Glutamatergic neuron (in vitro differentiated cells): ENCODE measurements at regions not wholly inside any gene's neighbourhood (a gene's known extent, or its start where the extent isn't known, plus 50 kb on each side); places are given as distances from the start of the nearest gene placed in this dataset.
"Not testable (repeated sequence)": the region's sequence is repeated elsewhere in the genome, so short reads cannot be mapped to it uniquely, and the experiment has no call there.

ENCODE experiments used
- DNase-seq: peaks from one replicate; pipeline ENCODE4 v3.0.0; 2022
- H3K27ac Mint-ChIP-seq: one replicate; pipeline ENCODE4 v1.8.0; 2020; ENCODE audit warnings: mild to moderate bottlenecking, mixed read lengths, inconsistent platforms; ENCODE audit not compliant: unreplicated experiment
- H3K27me3 Mint-ChIP-seq: one replicate; pipeline ENCODE4 v1.8.0; 2020; ENCODE audit warnings: mild to moderate bottlenecking, moderate library complexity, mixed read lengths, inconsistent platforms; ENCODE audit not compliant: unreplicated experiment
- H3K36me3 Mint-ChIP-seq: one replicate; pipeline ENCODE4 v1.8.0; 2020; ENCODE audit warnings: mild to moderate bottlenecking, mixed read lengths, inconsistent platforms; ENCODE audit not compliant: unreplicated experiment
- H3K4me1 Mint-ChIP-seq: one replicate; pipeline ENCODE4 v1.8.0; 2020; ENCODE audit warnings: mild to moderate bottlenecking, low read depth, mixed read lengths, inconsistent platforms; ENCODE audit not compliant: unreplicated experiment
- H3K4me3 Mint-ChIP-seq: one replicate; pipeline ENCODE4 v1.8.0; 2020; ENCODE audit warnings: mild to moderate bottlenecking, mixed read lengths, inconsistent platforms; ENCODE audit not compliant: unreplicated experiment
- H3K9me3 Mint-ChIP-seq: one replicate; pipeline ENCODE4 v1.8.0; 2020; ENCODE audit warnings: mild to moderate bottlenecking, moderate library complexity, mixed read lengths, inconsistent platforms; ENCODE audit not compliant: unreplicated experiment
- TF ChIP-seq, protein P1 (sequence below): fragments of 200-600 bp; sonication (generic); IDR thresholded peaks from one replicate; pipeline ENCODE4 v1.5.0; 2021; ENCODE audit not compliant: partially characterized antibody, unreplicated experiment

DNA sequence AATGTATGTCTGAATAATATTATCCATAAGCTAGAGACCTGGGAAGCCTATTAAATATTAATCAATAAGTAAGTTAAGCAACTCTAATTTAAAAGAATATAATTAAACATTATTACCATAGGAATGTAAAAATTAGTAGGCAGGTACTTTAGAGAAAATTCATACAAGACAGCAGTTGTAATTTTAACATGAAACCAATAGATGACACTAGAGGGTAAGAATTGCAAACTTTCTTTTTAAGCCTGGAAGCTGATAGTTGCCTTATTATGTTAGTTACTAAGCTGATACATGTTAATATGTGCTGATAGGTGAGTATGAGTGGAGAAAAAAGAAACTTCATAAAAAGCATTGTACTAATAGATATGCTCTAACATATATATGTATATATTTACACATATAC lies 1157.4 kb downstream of the FAM133A start:
- H3K4me3 Mint-ChIP-seq: no peak overlapping the region
- no peaks in the 10 kb centered on the region for H3K27me3 Mint-ChIP-seq
- no peak for DNase-seq
- no peaks in the 10 kb centered on the region for H3K4me1 Mint-ChIP-seq
- H3K27ac Mint-ChIP-seq: no peak overlapping the region
- no peaks in the 10 kb centered on the region for H3K36me3 Mint-ChIP-seq
- TF ChIP-seq, protein P1, sequence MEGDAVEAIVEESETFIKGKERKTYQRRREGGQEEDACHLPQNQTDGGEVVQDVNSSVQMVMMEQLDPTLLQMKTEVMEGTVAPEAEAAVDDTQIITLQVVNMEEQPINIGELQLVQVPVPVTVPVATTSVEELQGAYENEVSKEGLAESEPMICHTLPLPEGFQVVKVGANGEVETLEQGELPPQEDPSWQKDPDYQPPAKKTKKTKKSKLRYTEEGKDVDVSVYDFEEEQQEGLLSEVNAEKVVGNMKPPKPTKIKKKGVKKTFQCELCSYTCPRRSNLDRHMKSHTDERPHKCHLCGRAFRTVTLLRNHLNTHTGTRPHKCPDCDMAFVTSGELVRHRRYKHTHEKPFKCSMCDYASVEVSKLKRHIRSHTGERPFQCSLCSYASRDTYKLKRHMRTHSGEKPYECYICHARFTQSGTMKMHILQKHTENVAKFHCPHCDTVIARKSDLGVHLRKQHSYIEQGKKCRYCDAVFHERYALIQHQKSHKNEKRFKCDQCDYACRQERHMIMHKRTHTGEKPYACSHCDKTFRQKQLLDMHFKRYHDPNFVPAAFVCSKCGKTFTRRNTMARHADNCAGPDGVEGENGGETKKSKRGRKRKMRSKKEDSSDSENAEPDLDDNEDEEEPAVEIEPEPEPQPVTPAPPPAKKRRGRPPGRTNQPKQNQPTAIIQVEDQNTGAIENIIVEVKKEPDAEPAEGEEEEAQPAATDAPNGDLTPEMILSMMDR: peak; percentile 42
- no peaks in the 10 kb centered on the region for H3K9me3 Mint-ChIP-seq

DNA sequence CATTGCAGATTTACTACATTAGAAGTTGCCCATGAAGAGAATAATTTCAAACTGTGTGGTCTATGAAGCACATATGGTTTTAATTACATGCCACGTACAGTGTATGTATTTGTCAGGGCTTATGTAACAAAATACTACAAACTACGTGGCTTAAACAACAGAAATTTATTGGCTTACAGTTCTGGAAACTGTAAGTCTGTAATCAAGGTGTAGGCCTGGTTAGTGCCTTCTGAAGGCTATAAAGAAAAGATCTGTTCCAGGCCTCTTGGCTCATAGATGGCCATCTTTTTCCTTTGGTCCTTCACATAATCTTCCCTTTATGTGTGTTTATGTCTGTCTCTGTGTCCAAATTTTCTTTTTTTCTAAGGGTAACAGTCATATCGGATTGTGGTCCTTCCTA lies 1160.2 kb downstream of the FAM133A start:
- Mint-ChIP-seq H3K27me3 (no peaks in the 10 kb centered on the region), H3K9me3 (no peaks in the 10 kb centered on the region), H3K4me1 (no peaks in the 10 kb centered on the region), H3K4me3 (no peak overlapping the region), H3K27ac (no peak overlapping the region), H3K36me3 (no peaks in the 10 kb centered on the region)
- no peak for DNase-seq
- TF ChIP-seq, protein P1: no peak

DNA sequence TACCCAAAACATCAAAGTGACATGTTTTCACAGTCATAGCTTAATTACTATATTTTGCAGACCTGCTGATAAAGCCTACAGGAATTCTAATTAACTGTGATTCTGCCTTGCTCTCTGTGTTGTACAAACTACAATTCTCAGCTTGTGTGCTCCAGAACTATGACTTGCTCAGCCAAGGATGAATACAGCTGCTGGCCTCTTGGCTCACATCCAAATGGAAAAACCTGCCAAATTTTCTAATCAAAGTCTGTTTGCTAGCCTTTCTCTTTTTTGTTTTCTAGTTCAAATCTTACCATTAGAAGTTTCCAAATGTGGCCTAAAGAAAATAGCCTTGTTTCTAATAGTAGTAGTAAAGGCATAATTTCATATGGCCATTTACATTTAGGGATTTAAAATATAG lies 1176.8 kb downstream of the FAM133A start:
- TF ChIP-seq, protein P1: no peak
- Mint-ChIP-seq H3K4me3 (no peak overlapping the region), H3K36me3 (no peaks in the 10 kb centered on the region), H3K9me3 (no peaks in the 10 kb centered on the region), H3K27ac (no peak overlapping the region), H3K4me1 (no peaks in the 10 kb centered on the region), H3K27me3 (no peaks in the 10 kb centered on the region)
- DNase-seq: no peak

DNA sequence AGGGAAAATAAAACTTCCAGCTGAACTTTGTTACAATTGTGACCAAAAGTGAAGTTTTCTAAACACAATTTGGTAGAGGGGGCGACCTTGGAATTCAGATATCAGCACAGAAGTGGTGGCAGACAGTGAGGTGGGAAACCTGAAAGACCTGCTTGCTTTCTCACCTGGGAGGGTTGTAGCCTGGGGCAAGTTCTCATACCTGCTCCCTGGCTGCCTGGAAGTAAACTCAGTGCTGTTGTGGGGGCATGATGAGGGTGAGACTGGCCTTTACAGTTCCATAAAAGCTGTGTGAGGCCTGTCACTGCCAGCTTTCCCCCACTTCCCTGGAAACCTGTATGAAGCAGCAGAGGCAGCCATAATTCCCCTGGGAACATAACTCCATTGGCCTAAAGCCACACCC lies 1180.2 kb downstream of the FAM133A start:
- Mint-ChIP-seq H3K27me3 (peaks cover 1% of the 10 kb centered on the region), H3K4me1 (no peaks in the 10 kb centered on the region), H3K36me3 (no peaks in the 10 kb centered on the region), H3K4me3 (no peak overlapping the region), H3K27ac (no peak overlapping the region), H3K9me3 (no peaks in the 10 kb centered on the region)
- TF ChIP-seq, protein P1: no peak
- DNase-seq: no peak

DNA sequence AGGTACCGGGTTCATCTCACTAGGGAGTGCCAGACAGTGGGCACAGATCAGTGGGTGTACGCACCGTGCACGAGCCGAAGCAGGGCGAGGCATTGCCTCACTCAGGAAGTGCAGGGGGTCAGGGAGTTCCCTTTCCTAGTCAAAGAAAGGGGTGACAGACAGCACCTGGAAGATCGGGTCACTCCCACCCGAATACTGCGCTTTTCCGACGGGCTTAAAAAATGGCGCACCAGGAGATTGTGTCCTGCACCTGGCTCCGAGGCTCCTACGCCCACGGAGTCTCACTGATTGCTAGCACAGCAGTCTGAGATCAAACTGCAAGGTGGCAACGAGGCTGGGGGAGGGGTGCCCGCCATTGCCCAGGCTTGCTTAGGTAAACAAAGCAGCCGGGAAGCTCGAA lies 1188.5 kb downstream of the FAM133A start:
- not testable (repeated sequence) for H3K9me3 Mint-ChIP-seq, H3K36me3 Mint-ChIP-seq, DNase-seq, H3K27me3 Mint-ChIP-seq, H3K4me1 Mint-ChIP-seq, H3K4me3 Mint-ChIP-seq, H3K27ac Mint-ChIP-seq

DNA sequence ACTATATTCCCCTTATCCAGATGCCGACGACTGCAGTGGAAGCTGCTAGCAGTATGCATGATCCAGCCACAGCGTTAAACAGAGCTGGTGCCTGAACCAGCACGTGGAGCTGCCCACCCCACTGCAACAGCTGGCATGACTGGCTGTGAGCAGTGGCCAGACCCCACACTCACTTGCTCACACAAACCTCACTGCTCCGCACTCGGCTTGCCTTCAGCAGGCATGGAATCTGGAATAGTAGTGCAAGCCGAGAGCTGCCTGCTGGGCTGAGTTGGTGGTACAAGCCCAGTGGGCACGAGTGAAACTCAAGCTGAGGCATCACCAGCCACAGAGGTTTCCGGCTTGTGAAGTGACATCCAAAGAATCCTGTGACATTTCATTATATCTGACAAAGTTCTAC lies 1197.6 kb downstream of the FAM133A start:
- no peak overlapping the region for H3K4me3 Mint-ChIP-seq
- H3K27me3 Mint-ChIP-seq: no peaks in the 10 kb centered on the region
- no peaks in the 10 kb centered on the region for H3K9me3 Mint-ChIP-seq
- DNase-seq: no peak
- H3K36me3 Mint-ChIP-seq: no peaks in the 10 kb centered on the region
- TF ChIP-seq, protein P1: no peak
- H3K4me1 Mint-ChIP-seq: no peaks in the 10 kb centered on the region
- H3K27ac Mint-ChIP-seq: no peak overlapping the region
